ENCODE measurements at regions not wholly inside any gene's neighbourhood (a gene's known extent, or its start where the extent isn't known, plus 50 kb on each side); places are given as distances from the start of the nearest gene placed in this dataset.

GRCh38 chr5:88117546-88117945, 151.1 kb downstream of the TMEM161B start:
- DNase-seq (ENCODE audit: extremely low read depth in 1 of 4, low spot score in 3 of 4) (no peak), ATAC-seq (no peak), FAIRE-seq (no peak)
- ChIA-PET POLR2A (no interaction called here), CTCF (ENCODE audit: low intra/inter-chr PET ratio) (no interaction called here)
- Histone ChIP-seq H3K9me3 (replicated peaks; ENCODE audit: control insufficient read depth, insufficient read depth, low read depth, low read length) (no peaks in the 10 kb centered on the region), H4K20me1 (replicated peaks; ENCODE audit: control insufficient read depth, insufficient read depth, low read length) (no peaks in the 10 kb centered on the region), H3K9me1 (ENCODE audit: control insufficient read depth, insufficient read depth, low read length) (no peaks in the 10 kb centered on the region), H3K9ac (ENCODE audit: insufficient read depth in 1 of 2, low read depth in 2 of 2, low read length in 2 of 2) (no peak overlapping the region), H3K4me2 (ENCODE audit: insufficient read depth, low read length) (no peak overlapping the region), H3K27me3 (ENCODE audit: control insufficient read depth in 2 of 2, insufficient read depth in 2 of 2, low read length in 2 of 2) (no peaks in the 10 kb centered on the region), H3K4me3 (no peak overlapping the region), H3K79me2 (ENCODE audit: control insufficient read depth, insufficient read depth, low read length) (no peaks in the 10 kb centered on the region), H2AFZ (ENCODE audit: low read depth, low read length) (no peak overlapping the region), H3K36me3 (ENCODE audit: control insufficient read depth, insufficient read depth, low read length) (no peaks in the 10 kb centered on the region), H3K27ac (ENCODE audit: extremely low read depth, low read depth, low read length) (no peak overlapping the region), H3K4me1 (replicated peaks in 1 of 2; ENCODE audit: control insufficient read depth in 2 of 2, insufficient read depth in 2 of 2, low read length in 2 of 2) (no peaks in the 10 kb centered on the region)
- intact Hi-C loops (cut with micrococcal nuclease), result no loop called here
- no TSS peak for BruUV-seq (replicated peaks)
- TF ChIP-seq ZNF57 (CRISPR knock-in tag; IDR thresholded peaks at IDR 0.05) (no peak), ETV6 (IDR thresholded peaks at IDR 0.05; ENCODE audit: borderline replicate concordance in 1 of 2, low read depth in 2 of 2, low read length in 1 of 2) (no peak), ETV6 (CRISPR knock-in tag; IDR thresholded peaks at IDR 0.05; ENCODE audit: borderline replicate concordance) (no peak), ESRRB (CRISPR knock-in tag; IDR thresholded peaks at IDR 0.05; ENCODE audit: borderline replicate concordance) (no peak), ZNF436 (CRISPR knock-in tag; IDR thresholded peaks at IDR 0.05) (no peak), HDAC8 (tag; IDR thresholded peaks at IDR 0.05) (no peak), ZNF217 (CRISPR knock-in tag; IDR thresholded peaks at IDR 0.05) (no peak), CHAMP1 (IDR thresholded peaks at IDR 0.05) (no peak), HDGF (IDR thresholded peaks at IDR 0.05) (no peak), HMBOX1 (IDR thresholded peaks at IDR 0.05) (no peak), PHB2 (IDR thresholded peaks at IDR 0.05; ENCODE audit: low read depth) (no peak), RFX5 (IDR thresholded peaks at IDR 0.05; ENCODE audit: low read depth, low read length) (no peak), TFAM (CRISPR knock-in tag; conservative IDR thresholded peaks at IDR 0.05) (no peak), E2F4 (CRISPR knock-in tag; IDR thresholded peaks at IDR 0.05; ENCODE audit: low read depth) (no peak), ZKSCAN3 (CRISPR knock-in tag; IDR thresholded peaks at IDR 0.05) (no peak), LCOR (CRISPR knock-in tag; IDR thresholded peaks at IDR 0.05) (no peak)
- in situ Hi-C loops (cut with MboI), result no loop called here

Data from K562 (cell line).